ENCODE measurements at regions not wholly inside any gene's neighbourhood (a gene's known extent, or its start where the extent isn't known, plus 50 kb on each side); places are given as distances from the start of the nearest gene placed in this dataset.

GRCh38 chr22:44398856-44399837 is 86.4 kb upstream of the SHISAL1 start:
- 83 to 88% methylated on average over 14 to 19 of the region's 19 CpGs for WGBS, 2 donors
- Histone ChIP-seq H3K36me3 (ENCODE audit: low read depth, missing control alignments) (no peaks in the 10 kb centered on the region), H3K4me3 (no peak overlapping the region), H3K9me3 (no peaks in the 10 kb centered on the region), H3K27me3 (no peaks in the 10 kb centered on the region), H3K27ac (no peak overlapping the region), H3K4me1 (peaks cover 7% of the 10 kb centered on the region)
- TF ChIP-seq POLR2A (IDR thresholded peaks at IDR 0.05), result no peak
- TF ChIP-seq, protein P1, sequence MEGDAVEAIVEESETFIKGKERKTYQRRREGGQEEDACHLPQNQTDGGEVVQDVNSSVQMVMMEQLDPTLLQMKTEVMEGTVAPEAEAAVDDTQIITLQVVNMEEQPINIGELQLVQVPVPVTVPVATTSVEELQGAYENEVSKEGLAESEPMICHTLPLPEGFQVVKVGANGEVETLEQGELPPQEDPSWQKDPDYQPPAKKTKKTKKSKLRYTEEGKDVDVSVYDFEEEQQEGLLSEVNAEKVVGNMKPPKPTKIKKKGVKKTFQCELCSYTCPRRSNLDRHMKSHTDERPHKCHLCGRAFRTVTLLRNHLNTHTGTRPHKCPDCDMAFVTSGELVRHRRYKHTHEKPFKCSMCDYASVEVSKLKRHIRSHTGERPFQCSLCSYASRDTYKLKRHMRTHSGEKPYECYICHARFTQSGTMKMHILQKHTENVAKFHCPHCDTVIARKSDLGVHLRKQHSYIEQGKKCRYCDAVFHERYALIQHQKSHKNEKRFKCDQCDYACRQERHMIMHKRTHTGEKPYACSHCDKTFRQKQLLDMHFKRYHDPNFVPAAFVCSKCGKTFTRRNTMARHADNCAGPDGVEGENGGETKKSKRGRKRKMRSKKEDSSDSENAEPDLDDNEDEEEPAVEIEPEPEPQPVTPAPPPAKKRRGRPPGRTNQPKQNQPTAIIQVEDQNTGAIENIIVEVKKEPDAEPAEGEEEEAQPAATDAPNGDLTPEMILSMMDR (IDR thresholded peaks at IDR 0.05), result no peak
- DNase-seq, result peak; percentile 19
- intact Hi-C loops (cut with DNase I; ENCODE audit: low total_unique reads), result no loop called here

DNA sequence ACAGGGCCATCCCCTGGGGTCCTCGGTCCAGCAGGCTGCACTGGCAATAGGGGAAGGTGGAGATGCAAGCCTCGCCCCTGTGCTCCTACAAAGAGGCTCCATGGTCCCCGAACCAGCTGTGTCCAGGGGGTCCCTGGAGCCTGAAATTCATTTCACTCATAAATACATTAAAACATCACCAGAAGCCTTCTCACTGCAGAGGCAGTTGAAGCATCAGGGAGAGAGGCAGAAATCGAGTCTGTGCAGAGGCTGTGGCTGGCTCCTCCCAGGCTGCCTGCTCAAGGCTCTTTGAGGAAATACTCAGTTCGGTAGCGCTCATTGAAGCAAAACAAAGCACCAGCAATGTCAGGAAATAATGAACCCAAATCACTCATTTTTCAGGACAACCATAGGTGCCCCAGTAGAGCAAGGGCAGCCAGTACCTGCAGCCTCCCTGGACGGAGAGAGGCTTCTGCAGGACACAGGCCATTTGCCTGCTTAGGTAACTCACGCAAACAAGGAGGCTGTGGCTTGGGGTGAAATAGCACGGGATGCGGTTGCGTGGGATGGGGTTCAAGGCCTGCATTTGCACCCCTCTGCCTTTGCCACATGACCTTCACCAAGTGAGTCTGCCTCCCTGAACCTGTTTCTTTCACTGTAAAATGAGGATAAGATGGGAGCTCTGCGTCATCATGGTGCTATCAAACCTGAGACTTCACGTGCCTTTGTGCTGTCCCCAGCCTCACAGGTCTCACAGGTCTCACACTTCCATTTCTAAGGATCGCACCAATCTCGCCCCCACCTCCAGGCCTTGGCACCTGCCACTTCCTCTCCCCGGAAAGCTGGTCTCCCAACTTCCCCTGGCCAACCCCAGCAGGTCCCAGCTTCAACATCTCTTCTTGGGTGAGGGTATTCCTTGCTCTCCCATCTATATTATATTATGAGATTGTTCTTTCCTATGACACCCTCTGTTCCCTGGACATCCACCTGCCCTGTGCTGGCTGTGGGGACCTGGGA is 84.3 kb upstream of the SHISAL1 start:
- no peak overlapping the region for H3K4me3 ChIP-seq
- DNase-seq, result peak; percentile 8
- no peaks in the 10 kb centered on the region for H3K27me3 ChIP-seq
- intact Hi-C loops (cut with DNase I; ENCODE audit: low total_unique reads), result no loop called here
- WGBS, 2 donors, result 88 to 91% methylated on average over 9 to 16 of the region's 16 CpGs
- H3K36me3 ChIP-seq (ENCODE audit: low read depth, missing control alignments), result no peaks in the 10 kb centered on the region
- H3K27ac ChIP-seq, result no peak overlapping the region
- H3K4me1 ChIP-seq, result peaks cover 7% of the 10 kb centered on the region
- no peak for TF ChIP-seq POLR2A (IDR thresholded peaks at IDR 0.05)
- no peaks in the 10 kb centered on the region for H3K9me3 ChIP-seq

DNA sequence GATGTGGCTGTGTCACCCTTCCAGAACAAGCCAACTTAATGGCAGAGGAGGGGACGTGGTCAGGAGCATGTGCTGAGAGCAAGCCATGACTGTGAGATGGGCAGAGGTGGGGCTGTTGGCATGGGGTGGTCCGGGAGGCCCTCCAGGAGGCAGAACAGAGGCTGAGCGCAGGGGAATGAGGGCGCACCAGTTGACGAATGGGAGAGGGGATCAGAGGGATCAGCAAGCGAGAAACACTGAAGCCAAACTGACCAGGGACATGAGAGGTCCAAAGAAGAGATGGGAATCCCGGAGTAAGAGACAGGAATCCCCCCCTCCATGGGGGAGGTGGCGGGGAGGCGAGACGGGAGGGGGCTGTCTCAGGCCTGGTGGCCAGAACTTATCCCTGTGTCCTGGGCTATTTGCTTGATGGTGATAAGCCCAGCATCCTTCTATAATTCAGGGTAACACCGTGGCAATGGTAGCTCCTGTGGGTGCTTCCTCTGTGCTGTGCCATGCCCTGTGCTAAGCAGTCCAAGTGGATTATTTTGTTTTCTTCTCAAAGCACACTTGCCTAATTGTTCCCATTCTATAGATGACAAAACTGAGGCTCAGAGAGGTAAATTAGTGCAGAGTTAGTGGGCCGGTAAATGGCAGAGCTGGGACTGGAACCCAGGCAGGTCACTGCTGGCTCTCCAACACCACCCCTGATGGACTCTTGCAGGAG is 83.4 kb upstream of the SHISAL1 start:
- Histone ChIP-seq H3K27ac (no peak overlapping the region), H3K4me1 (no peaks in the 10 kb centered on the region), H3K27me3 (no peaks in the 10 kb centered on the region), H3K36me3 (ENCODE audit: low read depth, missing control alignments) (no peaks in the 10 kb centered on the region), H3K9me3 (no peaks in the 10 kb centered on the region), H3K4me3 (no peak overlapping the region)
- WGBS, 2 donors, result 87 to 96% methylated on average over 12 of the region's 12 CpGs
- TF ChIP-seq, protein P1 (IDR thresholded peaks at IDR 0.05), result no peak
- TF ChIP-seq POLR2A (IDR thresholded peaks at IDR 0.05), result no peak
- DNase-seq, result peak; percentile 4
- intact Hi-C loops (cut with DNase I; ENCODE audit: low total_unique reads), result no loop called here

DNA sequence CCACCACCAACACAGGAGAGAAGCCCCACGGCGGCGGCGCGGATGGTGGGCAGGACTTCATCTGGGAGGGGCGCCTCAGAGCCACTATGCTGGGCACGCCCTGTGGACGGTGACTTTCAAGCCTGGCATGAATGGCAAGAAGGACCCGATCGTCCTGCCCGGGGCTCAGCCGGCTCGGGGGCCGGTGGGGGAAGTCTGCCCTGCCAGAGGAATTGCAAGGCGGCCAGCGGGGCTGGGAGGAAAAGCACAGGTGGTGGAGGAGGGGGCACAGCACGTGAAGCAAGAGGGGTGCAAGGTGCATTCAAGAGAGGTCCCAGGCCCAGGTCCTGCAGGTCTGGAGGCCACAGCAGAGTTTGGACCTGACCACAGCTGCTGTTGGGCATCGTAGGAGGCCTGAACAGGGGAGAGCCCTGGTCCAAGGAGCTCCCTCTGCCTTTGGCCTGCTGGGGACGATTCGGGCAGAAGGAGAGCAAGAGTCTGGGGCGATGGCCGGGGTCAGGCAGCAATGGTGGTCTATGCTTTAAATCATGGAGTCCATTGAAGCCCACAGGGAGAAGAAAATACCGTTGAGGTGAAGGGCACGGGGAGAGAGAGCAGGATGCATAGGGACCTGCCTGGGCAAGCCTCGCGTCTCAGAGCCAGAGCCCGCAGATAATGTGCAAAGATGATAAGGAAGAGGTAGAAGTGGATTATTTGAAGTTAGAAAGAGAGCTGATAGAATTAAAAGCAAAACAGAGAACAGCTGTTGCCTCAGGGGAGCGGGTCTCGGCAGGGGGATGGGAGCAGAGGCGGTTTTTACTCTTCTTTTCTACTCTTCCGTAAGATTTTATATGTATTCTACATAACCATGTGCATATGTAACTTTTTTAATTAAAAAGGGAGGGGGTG is 82.6 kb upstream of the SHISAL1 start:
- Histone ChIP-seq H3K27me3 (no peaks in the 10 kb centered on the region), H3K36me3 (ENCODE audit: low read depth, missing control alignments) (no peaks in the 10 kb centered on the region), H3K27ac (no peak overlapping the region), H3K4me3 (no peak overlapping the region), H3K4me1 (no peaks in the 10 kb centered on the region), H3K9me3 (no peaks in the 10 kb centered on the region)
- WGBS, 2 donors, result 94 to 95% methylated on average over 30 to 31 of the region's 31 CpGs
- intact Hi-C loops (cut with DNase I; ENCODE audit: low total_unique reads), result no loop called here
- peak; percentile 1 for DNase-seq
- TF ChIP-seq, protein P1 (IDR thresholded peaks at IDR 0.05), result no peak
